Activated CD4-positive, alpha-beta T cell treated with anti-CD3 and anti-CD28 coated beads, Interleukin-2, amount 50 U/mL, for 16 hours (primary cell): ENCODE measurements at regions not wholly inside any gene's neighbourhood (a gene's known extent, or its start where the extent isn't known, plus 50 kb on each side); places are given as distances from the start of the nearest gene placed in this dataset.

Experiments used
- DNase-seq: peaks from one replicate; pipeline ENCODE4 v3.0.0-alpha.2; 2020

GRCh38 chr2:48108455-48108854 is 202.2 kb upstream of the FBXO11 start:
- DNase-seq: no peak

- no peak for DNase-seq
Measured at GRCh38 chr2:48109491-48110204, 203.3 kb upstream of the FBXO11 start.

- no peak for DNase-seq
Measured at GRCh38 chr2:48110492-48110891, 204.0 kb upstream of the FOXN2 start.

- no peak for DNase-seq
Measured at GRCh38 chr2:48112911-48113680, 201.4 kb upstream of the FOXN2 start.

GRCh38 chr2:48113767-48114166 is 200.7 kb upstream of the FOXN2 start:
- no peak for DNase-seq

GRCh38 chr2:48114256-48114655 is 200.2 kb upstream of the FOXN2 start:
- DNase-seq: peak; percentile 72

GRCh38 chr2:48116497-48116896 is 198.0 kb upstream of the FOXN2 start:
- no peak for DNase-seq

- no peak for DNase-seq
Measured at GRCh38 chr2:48118895-48119294, 195.6 kb upstream of the FOXN2 start.

GRCh38 chr2:48120112-48120511 is 194.4 kb upstream of the FOXN2 start:
- no peak for DNase-seq

GRCh38 chr2:48120759-48121242 is 193.7 kb upstream of the FOXN2 start:
- peak; percentile 43 for DNase-seq

- peak; percentile 38 for DNase-seq
Measured at GRCh38 chr2:48122166-48122565, 192.3 kb upstream of the FOXN2 start.

GRCh38 chr2:48124592-48124991 is 189.9 kb upstream of the FOXN2 start:
- no peak for DNase-seq

- no peak for DNase-seq
Measured at GRCh38 chr2:48126162-48126561, 188.3 kb upstream of the FOXN2 start.

GRCh38 chr2:48127612-48128191 is 186.8 kb upstream of the FOXN2 start:
- no peak for DNase-seq

- DNase-seq: no peak
Measured at GRCh38 chr2:48129293-48129950, 185.1 kb upstream of the FOXN2 start.

GRCh38 chr2:48131539-48132270 is 182.8 kb upstream of the FOXN2 start:
- DNase-seq: no peak

- DNase-seq: no peak
Measured at GRCh38 chr2:48132271-48132625, 182.2 kb upstream of the FOXN2 start.

GRCh38 chr2:48134704-48135103 is 179.8 kb upstream of the FOXN2 start:
- no peak for DNase-seq

- no peak for DNase-seq
Measured at GRCh38 chr2:48135797-48136196, 178.7 kb upstream of the FOXN2 start.

GRCh38 chr2:48137829-48138228 is 176.7 kb upstream of the FOXN2 start:
- no peak for DNase-seq

GRCh38 chr2:48138898-48139297 is 175.6 kb upstream of the FOXN2 start:
- DNase-seq: no peak

- no peak for DNase-seq
Measured at GRCh38 chr2:48140586-48140985, 173.9 kb upstream of the FOXN2 start.

GRCh38 chr2:48144777-48145176 is 169.7 kb upstream of the FOXN2 start:
- DNase-seq: no peak
